Chondrocyte (in vitro differentiated cells): ENCODE measurements at regions not wholly inside any gene's neighbourhood (a gene's known extent, or its start where the extent isn't known, plus 50 kb on each side); places are given as distances from the start of the nearest gene placed in this dataset.

ENCODE experiments used
- DNase-seq: peaks from one replicate; pipeline ENCODE4 v3.0.0; 2021; ENCODE audit warnings: mixed read lengths, low spot score
- H3K27ac Mint-ChIP-seq: one replicate; pipeline ENCODE4 v1.8.0; 2021; ENCODE audit warnings: mild to moderate bottlenecking, moderate library complexity, mixed read lengths; ENCODE audit not compliant: unreplicated experiment
- H3K27me3 Mint-ChIP-seq: 2 replicates; pipeline ENCODE4 v1.8.0; 2021; ENCODE audit warnings: low read depth, mixed read lengths
- H3K36me3 Mint-ChIP-seq: 2 replicates; pipeline ENCODE4 v1.8.0; 2021; ENCODE audit warnings: low read depth, mixed read lengths
- H3K4me1 Mint-ChIP-seq: 2 replicates; pipeline ENCODE4 v1.8.0; 2021; ENCODE audit warnings: low read depth, mild to moderate bottlenecking, mixed read lengths
- H3K4me3 Mint-ChIP-seq: one replicate; pipeline ENCODE4 v1.8.0; 2021; ENCODE audit warnings: mild to moderate bottlenecking, moderate library complexity, mixed read lengths; ENCODE audit not compliant: unreplicated experiment
- H3K9me3 Mint-ChIP-seq: 2 replicates; pipeline ENCODE4 v1.8.0; 2021; ENCODE audit warnings: low read depth, mixed read lengths
- CTCF ChIP-seq: fragments of 200-600 bp; sonication (generic); IDR thresholded peaks from 2 replicates; pipeline ENCODE4 v1.5.0; 2021; ENCODE audit warnings: antibody characterized with exemption, mild to moderate bottlenecking, moderate library complexity

DNA sequence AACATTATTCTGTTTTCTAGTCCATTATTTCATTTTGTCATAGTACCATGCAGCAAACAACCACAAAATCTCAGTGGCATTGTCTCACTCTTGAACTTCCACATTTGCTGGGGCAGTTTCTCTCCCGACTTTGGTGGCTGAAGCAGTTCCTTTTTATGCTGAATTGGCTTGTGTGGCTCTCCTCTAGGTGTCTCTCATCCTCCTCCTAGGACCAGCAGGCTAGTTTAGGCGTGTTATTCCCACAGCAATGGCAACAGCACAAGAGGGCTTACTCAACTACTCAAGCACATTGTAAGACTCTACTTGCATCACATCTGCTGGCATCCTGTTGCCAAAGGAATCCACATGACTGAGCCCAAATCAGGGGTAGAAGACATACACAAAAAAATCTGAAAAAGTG is 201.8 kb upstream of the KCNH8 start:
- DNase-seq = no peak
- Mint-ChIP-seq H3K4me1 (no peaks in the 10 kb centered on the region), H3K36me3 (no peaks in the 10 kb centered on the region), H3K27ac (no peak overlapping the region), H3K27me3 (no peaks in the 10 kb centered on the region), H3K4me3 (no peak overlapping the region), H3K9me3 (peaks cover 17% of the 10 kb centered on the region)
- TF ChIP-seq CTCF = no peak

DNA sequence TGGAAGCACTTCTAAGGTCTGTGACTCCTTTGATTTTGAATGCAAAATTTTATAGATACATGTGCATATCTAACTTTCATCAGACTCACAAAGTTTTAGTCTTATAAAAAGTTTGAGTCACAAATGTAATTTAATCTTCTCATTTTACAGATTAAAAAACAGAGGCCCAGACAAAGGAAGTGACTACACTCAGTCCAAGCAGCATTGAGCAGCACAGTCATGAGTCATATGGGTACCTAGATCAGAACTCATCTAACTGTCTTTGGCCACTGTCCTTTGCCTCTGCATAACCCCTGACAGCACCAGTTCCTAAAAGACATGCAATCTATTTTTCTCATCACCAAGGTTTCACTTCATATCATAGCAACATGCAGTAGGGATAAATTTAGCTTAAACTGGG is 210.7 kb upstream of the KCNH8 start:
- DNase-seq = no peak
- Mint-ChIP-seq H3K27ac (no peak overlapping the region), H3K27me3 (no peaks in the 10 kb centered on the region), H3K9me3 (peaks cover 11% of the 10 kb centered on the region), H3K4me3 (no peak overlapping the region), H3K36me3 (no peaks in the 10 kb centered on the region), H3K4me1 (no peaks in the 10 kb centered on the region)
- TF ChIP-seq CTCF = no peak

- Mint-ChIP-seq H3K4me3 (no peak overlapping the region), H3K36me3 (no peaks in the 10 kb centered on the region), H3K9me3 (peaks cover 9% of the 10 kb centered on the region), H3K27me3 (peaks cover 2% of the 10 kb centered on the region), H3K4me1 (no peaks in the 10 kb centered on the region), H3K27ac (no peak overlapping the region)
- TF ChIP-seq CTCF = no peak
- DNase-seq = no peak
Observed at GRCh38 chr3:18919158-18919557, 229.2 kb upstream of the KCNH8 start.

DNA sequence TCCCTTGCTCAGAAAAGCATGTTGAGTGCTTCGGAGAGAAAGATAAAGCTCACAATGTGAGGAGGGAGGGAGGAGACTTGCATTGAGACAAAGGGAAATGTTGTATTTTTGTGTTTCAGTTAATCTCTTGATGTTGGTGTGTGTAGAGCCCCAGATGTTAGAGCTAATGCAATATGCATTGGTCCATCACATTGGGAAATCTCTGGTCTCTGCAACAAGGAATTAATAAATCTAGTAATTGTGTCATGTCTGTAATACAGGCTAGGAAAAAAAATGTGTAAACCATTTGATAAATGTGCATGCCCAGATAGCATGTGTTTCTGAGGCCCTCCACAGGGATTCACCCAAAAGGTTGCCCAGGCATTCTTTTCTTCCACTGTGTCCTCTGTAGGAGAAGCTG is 230.4 kb upstream of the KCNH8 start:
- no peaks in the 10 kb centered on the region for H3K4me1 Mint-ChIP-seq
- H3K9me3 Mint-ChIP-seq = peaks cover 6% of the 10 kb centered on the region
- peaks cover 2% of the 10 kb centered on the region for H3K27me3 Mint-ChIP-seq
- no peak for DNase-seq
- H3K36me3 Mint-ChIP-seq = no peaks in the 10 kb centered on the region
- no peak for TF ChIP-seq CTCF
- no peak overlapping the region for H3K4me3 Mint-ChIP-seq
- H3K27ac Mint-ChIP-seq = no peak overlapping the region

- TF ChIP-seq CTCF = no peak
- DNase-seq = no peak
- H3K4me1 Mint-ChIP-seq = no peaks in the 10 kb centered on the region
Observed at GRCh38 chr3:18902081-18902793, 246.1 kb upstream of the KCNH8 start.

More at GRCh38 chr3:18902081-18902793, 246.1 kb upstream of the KCNH8 start:
- Mint-ChIP-seq H3K4me3 (no peak overlapping the region), H3K9me3 (no peaks in the 10 kb centered on the region), H3K27me3 (no peaks in the 10 kb centered on the region), H3K27ac (no peak overlapping the region), H3K36me3 (no peaks in the 10 kb centered on the region)
